ENCODE measurements at regions not wholly inside any gene's neighbourhood (a gene's known extent, or its start where the extent isn't known, plus 50 kb on each side); places are given as distances from the start of the nearest gene placed in this dataset.

DNA sequence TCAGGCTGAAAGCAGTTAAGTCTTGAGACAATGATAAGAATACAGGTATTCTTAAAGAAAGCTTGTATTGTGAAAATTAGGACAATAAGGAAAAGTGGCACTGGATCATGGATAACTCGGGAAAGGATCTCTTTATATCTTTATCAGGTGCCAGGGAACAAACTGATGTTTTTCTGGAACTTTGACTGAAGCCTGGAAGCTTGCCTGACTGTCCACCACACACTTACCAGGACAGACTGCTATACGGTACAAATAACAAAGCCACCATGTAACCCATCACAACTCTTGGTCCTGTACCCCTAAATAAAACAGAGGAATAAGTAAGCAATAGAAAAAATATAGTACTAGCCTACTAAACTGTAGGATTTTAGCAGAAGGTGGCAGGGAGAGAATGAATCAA lies 623.0 kb downstream of the OTOL1 start:
- TF ChIP-seq, protein P1, sequence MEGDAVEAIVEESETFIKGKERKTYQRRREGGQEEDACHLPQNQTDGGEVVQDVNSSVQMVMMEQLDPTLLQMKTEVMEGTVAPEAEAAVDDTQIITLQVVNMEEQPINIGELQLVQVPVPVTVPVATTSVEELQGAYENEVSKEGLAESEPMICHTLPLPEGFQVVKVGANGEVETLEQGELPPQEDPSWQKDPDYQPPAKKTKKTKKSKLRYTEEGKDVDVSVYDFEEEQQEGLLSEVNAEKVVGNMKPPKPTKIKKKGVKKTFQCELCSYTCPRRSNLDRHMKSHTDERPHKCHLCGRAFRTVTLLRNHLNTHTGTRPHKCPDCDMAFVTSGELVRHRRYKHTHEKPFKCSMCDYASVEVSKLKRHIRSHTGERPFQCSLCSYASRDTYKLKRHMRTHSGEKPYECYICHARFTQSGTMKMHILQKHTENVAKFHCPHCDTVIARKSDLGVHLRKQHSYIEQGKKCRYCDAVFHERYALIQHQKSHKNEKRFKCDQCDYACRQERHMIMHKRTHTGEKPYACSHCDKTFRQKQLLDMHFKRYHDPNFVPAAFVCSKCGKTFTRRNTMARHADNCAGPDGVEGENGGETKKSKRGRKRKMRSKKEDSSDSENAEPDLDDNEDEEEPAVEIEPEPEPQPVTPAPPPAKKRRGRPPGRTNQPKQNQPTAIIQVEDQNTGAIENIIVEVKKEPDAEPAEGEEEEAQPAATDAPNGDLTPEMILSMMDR (tag by site-specific recombination; IDR thresholded peaks at IDR 0.05): no peak
- TF ChIP-seq SP2 (tag by site-specific recombination; IDR thresholded peaks at IDR 0.05) (no peak), GLIS2 (tag by site-specific recombination; IDR thresholded peaks at IDR 0.05) (no peak), ZNF621 (tag by site-specific recombination; IDR thresholded peaks at IDR 0.05) (no peak), BCL11B (tag by site-specific recombination; IDR thresholded peaks at IDR 0.05; ENCODE audit: low read depth) (no peak), ZNF324 (tag by site-specific recombination; IDR thresholded peaks at IDR 0.05) (no peak), ZNF521 (tag by site-specific recombination; IDR thresholded peaks at IDR 0.05) (no peak), ZNF837 (tag by site-specific recombination; IDR thresholded peaks at IDR 0.05) (no peak), ZNF664 (tag by site-specific recombination; IDR thresholded peaks at IDR 0.05) (no peak), ZNF133 (tag by site-specific recombination; IDR thresholded peaks at IDR 0.05) (no peak)
- TF ChIP-seq, protein P2, sequence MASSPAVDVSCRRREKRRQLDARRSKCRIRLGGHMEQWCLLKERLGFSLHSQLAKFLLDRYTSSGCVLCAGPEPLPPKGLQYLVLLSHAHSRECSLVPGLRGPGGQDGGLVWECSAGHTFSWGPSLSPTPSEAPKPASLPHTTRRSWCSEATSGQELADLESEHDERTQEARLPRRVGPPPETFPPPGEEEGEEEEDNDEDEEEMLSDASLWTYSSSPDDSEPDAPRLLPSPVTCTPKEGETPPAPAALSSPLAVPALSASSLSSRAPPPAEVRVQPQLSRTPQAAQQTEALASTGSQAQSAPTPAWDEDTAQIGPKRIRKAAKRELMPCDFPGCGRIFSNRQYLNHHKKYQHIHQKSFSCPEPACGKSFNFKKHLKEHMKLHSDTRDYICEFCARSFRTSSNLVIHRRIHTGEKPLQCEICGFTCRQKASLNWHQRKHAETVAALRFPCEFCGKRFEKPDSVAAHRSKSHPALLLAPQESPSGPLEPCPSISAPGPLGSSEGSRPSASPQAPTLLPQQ (tag by site-specific recombination; IDR thresholded peaks at IDR 0.05): no peak
- TF ChIP-seq, protein P3, sequence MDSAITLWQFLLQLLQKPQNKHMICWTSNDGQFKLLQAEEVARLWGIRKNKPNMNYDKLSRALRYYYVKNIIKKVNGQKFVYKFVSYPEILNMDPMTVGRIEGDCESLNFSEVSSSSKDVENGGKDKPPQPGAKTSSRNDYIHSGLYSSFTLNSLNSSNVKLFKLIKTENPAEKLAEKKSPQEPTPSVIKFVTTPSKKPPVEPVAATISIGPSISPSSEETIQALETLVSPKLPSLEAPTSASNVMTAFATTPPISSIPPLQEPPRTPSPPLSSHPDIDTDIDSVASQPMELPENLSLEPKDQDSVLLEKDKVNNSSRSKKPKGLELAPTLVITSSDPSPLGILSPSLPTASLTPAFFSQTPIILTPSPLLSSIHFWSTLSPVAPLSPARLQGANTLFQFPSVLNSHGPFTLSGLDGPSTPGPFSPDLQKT (IDR thresholded peaks at IDR 0.05; ENCODE audit: borderline replicate concordance, low read depth, low read length): no peak
- TF ChIP-seq, protein P4, sequence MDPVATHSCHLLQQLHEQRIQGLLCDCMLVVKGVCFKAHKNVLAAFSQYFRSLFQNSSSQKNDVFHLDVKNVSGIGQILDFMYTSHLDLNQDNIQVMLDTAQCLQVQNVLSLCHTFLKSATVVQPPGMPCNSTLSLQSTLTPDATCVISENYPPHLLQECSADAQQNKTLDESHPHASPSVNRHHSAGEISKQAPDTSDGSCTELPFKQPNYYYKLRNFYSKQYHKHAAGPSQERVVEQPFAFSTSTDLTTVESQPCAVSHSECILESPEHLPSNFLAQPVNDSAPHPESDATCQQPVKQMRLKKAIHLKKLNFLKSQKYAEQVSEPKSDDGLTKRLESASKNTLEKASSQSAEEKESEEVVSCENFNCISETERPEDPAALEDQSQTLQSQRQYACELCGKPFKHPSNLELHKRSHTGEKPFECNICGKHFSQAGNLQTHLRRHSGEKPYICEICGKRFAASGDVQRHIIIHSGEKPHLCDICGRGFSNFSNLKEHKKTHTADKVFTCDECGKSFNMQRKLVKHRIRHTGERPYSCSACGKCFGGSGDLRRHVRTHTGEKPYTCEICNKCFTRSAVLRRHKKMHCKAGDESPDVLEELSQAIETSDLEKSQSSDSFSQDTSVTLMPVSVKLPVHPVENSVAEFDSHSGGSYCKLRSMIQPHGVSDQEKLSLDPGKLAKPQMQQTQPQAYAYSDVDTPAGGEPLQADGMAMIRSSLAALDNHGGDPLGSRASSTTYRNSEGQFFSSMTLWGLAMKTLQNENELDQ (tag by site-specific recombination; IDR thresholded peaks at IDR 0.05; ENCODE audit: low read depth): no peak
